ENCODE measurements at regions not wholly inside any gene's neighbourhood (a gene's known extent, or its start where the extent isn't known, plus 50 kb on each side); places are given as distances from the start of the nearest gene placed in this dataset.

- TF ChIP-seq CTCF (IDR thresholded peaks at IDR 0.05) (no peak), POLR2A (IDR thresholded peaks at IDR 0.05) (no peak), POLR2AphosphoS5 (IDR thresholded peaks at IDR 0.05) (no peak), EP300 (IDR thresholded peaks at IDR 0.05) (no peak)
These were observed 1068.5 kb downstream of the PCDH7 start for GRCh38 chr4:31788676-31789075.
